GM12878 (cell line): ENCODE measurements at regions not wholly inside any gene's neighbourhood (a gene's known extent, or its start where the extent isn't known, plus 50 kb on each side); places are given as distances from the start of the nearest gene placed in this dataset.

Source experiments
- ATAC-seq: fragments of 200-7000 bp; cut with Tn5 transposase; 3 replicates; pipeline ENCODE4 v1.9.1; 2020; ENCODE audit warnings: mild to moderate bottlenecking, moderate library complexity
- BruUV-seq: library from RNA; stranded (reverse); fragments of 400-500 nt; replicated peaks from 2 replicates; lab custom pipeline; 2021; lab: Mats Ljungman, UMichigan
- CTCF ChIA-PET: fragments of 300-600 bp; sonication (Branson Sonifier 250); formaldehyde crosslinking; extraction: SDS; loops from one replicate; lab custom pipeline; 2021; ENCODE audit warnings: inconsistent platforms; lab: Yijun Ruan, JAX
- POLR2A ChIA-PET: fragments of 350-600 bp; formaldehyde crosslinking; extraction: SDS; loops from one replicate; lab custom pipeline; 2021; ENCODE audit warnings: inconsistent platforms; lab: Charles Lee
- RAD21 ChIA-PET: fragments of 300-600 bp; sonication (Branson Sonifier 250); formaldehyde crosslinking; loops from one replicate; lab custom pipeline; 2023; ENCODE audit warnings: antibody characterized with exemption; ENCODE audit not compliant: unreplicated experiment; lab: Charles Lee
- SMC1A ChIA-PET: fragments of 300-600 bp; sonication (Branson Sonifier 250); formaldehyde crosslinking; loops from one replicate; lab custom pipeline; 2023; ENCODE audit not compliant: unreplicated experiment, uncharacterized antibody; lab: Charles Lee
- DNase-seq: peaks from one replicate; pipeline ENCODE4 v3.0.0-alpha.2; 2011; ENCODE audit warnings: low read depth, low spot score
- FAIRE-seq: peaks from 3 replicates; lab custom pipeline; 2011; peaks lifted over from hg19 to GRCh38; lab: Jason Lieb, UNC
- H2AFZ ChIP-seq: 2 replicates; pipeline ENCODE4 v1.6.0; 2011; ENCODE audit warnings: low read depth, low read length, control low read depth; ENCODE audit not compliant: control insufficient read depth
- H3K27ac ChIP-seq: 2 replicates; pipeline ENCODE4 v1.5.1; 2011; ENCODE audit warnings: control low read depth; ENCODE audit not compliant: control insufficient read depth, insufficient read depth
- H3K27me3 ChIP-seq, 2 experiments: replicated peaks in 1 of 2; 2 replicates each; pipeline versions ENCODE4 v1.6.0 to v1.6.1; 2011; ENCODE audit warnings: low read length in 1 of 2; ENCODE audit not compliant: control insufficient read depth in 2 of 2, insufficient read depth in 2 of 2
- H3K36me3 ChIP-seq, 2 experiments: 2 replicates each; pipeline ENCODE4 v1.5.1; 2011; ENCODE audit warnings: low read length in 1 of 2; ENCODE audit not compliant: control insufficient read depth in 2 of 2, insufficient read depth in 2 of 2
- H3K4me1 ChIP-seq: 2 replicates; pipeline ENCODE4 v1.6.1; 2011; ENCODE audit warnings: mild to moderate bottlenecking, low read length, moderate library complexity, mixed read lengths; ENCODE audit not compliant: control insufficient read depth, insufficient read depth
- H3K4me2 ChIP-seq: 2 replicates; pipeline ENCODE4 v1.6.0; 2011; ENCODE audit warnings: control low read depth; ENCODE audit not compliant: control insufficient read depth, insufficient read depth
- H3K4me3 ChIP-seq: fragments of 200-600 bp; sonication (generic); 2 replicates; pipeline ENCODE4 v1.5.1; 2016
- H3K79me2 ChIP-seq: 2 replicates; pipeline ENCODE4 v1.6.0; 2011; ENCODE audit warnings: low read length; ENCODE audit not compliant: control insufficient read depth, insufficient read depth
- H3K9ac ChIP-seq: 2 replicates; pipeline ENCODE4 v1.8.0; 2011; ENCODE audit warnings: low read length, control low read depth, mixed read lengths; ENCODE audit not compliant: control insufficient read depth, insufficient read depth
- H3K9me3 ChIP-seq: replicated peaks from 3 replicates; pipeline ENCODE4 v1.5.1; 2011; ENCODE audit warnings: mild to moderate bottlenecking, low read length; ENCODE audit not compliant: control insufficient read depth, insufficient read depth
- H4K20me1 ChIP-seq: 2 replicates; pipeline ENCODE4 v1.6.0; 2011; ENCODE audit not compliant: control insufficient read depth, insufficient read depth
- BACH1 ChIP-seq: fragments of 450-650 bp; IDR thresholded peaks from 2 replicates; pipeline ENCODE4 v1.6.1; 2017; ENCODE audit warnings: mild to moderate bottlenecking, borderline replicate concordance
- EP300 ChIP-seq, 2 experiments: fragments of 150-350 bp in 1 of 2; IDR thresholded peaks; 2 replicates each; pipeline ENCODE4 v1.6.1; 2011 to 2012; ENCODE audit warnings: low read depth in 2 of 2, low read length in 2 of 2, borderline replicate concordance in 1 of 2, improper control_type of control experiment in 1 of 2, inconsistent platforms in 1 of 2; ENCODE audit not compliant: control insufficient read depth in 1 of 2
- NFYB ChIP-seq: IDR thresholded peaks from 2 replicates; pipeline ENCODE4 v1.6.1; 2011; ENCODE audit warnings: low read depth, mild to moderate bottlenecking, low read length, improper control_type of control experiment, moderate library complexity; ENCODE audit not compliant: insufficient read depth
- PAX8 ChIP-seq: fragments of 450-650 bp; IDR thresholded peaks from 2 replicates; pipeline ENCODE4 v1.6.1; 2017; ENCODE audit warnings: mild to moderate bottlenecking, moderate library complexity
- PML ChIP-seq: IDR thresholded peaks from 2 replicates; pipeline ENCODE4 v1.6.1; 2012; ENCODE audit warnings: low read length, inconsistent platforms
- TCF3 ChIP-seq: IDR thresholded peaks from 2 replicates; pipeline ENCODE4 v1.6.1; 2012; ENCODE audit warnings: low read depth, mild to moderate bottlenecking, low read length, borderline replicate concordance; ENCODE audit not compliant: insufficient read depth
- ZNF384 ChIP-seq: IDR thresholded peaks from 2 replicates; pipeline ENCODE4 v1.6.1; 2012; ENCODE audit warnings: low read depth, mild to moderate bottlenecking, low read length, improper control_type of control experiment, borderline replicate concordance
- WGBS: methylation state at CpG from one replicate; pipeline ENCODE4 v1.1.6; 2016; ENCODE audit warnings: low lambda C conversion rate; ENCODE audit not compliant: insufficient replicate concordance, insufficient coverage; ENCODE audit errors: missing lambda C conversion rate; 5-methylcytosine and 5-hydroxymethylcytosine counted together
- in situ Hi-C: fragments of 300-500 bp; cut with MboI; formaldehyde crosslinking; loops from 9 replicates; pipeline ENCODE4 v1.14.3; 2018; ENCODE audit warnings: mixed read lengths
- intact Hi-C: fragments of 100-400 bp; cut with micrococcal nuclease; formaldehyde crosslinking; loops from one replicate; pipeline ENCODE4 v1.14.2; 2022; ENCODE audit not compliant: unreplicated experiment
- TF ChIP-seq, protein P1 (sequence below): IDR thresholded peaks from 2 replicates; pipeline ENCODE4 v1.6.1; 2011; ENCODE audit warnings: low read depth, low read length, improper control_type of control experiment, borderline replicate concordance

DNA sequence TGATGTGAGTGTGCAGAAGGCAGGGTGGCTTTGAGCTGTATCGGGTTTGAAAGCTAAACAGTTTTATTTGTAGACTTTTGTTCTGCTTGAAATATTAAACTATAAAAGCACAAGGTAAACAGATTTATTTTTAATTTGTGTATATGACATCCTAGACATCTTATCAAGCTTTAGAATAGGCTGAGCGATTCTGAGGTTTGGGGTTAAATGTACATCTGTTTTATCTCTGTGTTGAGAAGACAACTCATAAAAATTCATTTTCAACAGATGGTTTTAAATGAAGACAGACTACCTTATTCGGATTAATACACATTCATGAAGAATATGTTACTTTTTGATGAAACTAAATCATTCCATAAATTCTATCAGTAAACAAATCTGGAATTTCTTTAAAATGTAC is 368.8 kb downstream of the RPRM start:
- CTCF ChIA-PET: no interaction called here
- TF ChIP-seq, protein P1, sequence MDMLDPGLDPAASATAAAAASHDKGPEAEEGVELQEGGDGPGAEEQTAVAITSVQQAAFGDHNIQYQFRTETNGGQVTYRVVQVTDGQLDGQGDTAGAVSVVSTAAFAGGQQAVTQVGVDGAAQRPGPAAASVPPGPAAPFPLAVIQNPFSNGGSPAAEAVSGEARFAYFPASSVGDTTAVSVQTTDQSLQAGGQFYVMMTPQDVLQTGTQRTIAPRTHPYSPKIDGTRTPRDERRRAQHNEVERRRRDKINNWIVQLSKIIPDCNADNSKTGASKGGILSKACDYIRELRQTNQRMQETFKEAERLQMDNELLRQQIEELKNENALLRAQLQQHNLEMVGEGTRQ: no peak
- TF ChIP-seq PAX8: no peak
- no peak for TF ChIP-seq NFYB
- no peak for TF ChIP-seq BACH1
- no peak for TF ChIP-seq EP300 (IDR thresholded peaks at IDR 0.05; ENCODE audit: borderline replicate concordance in 1 of 2, control insufficient read depth in 1 of 2, low read depth in 2 of 2, low read length in 2 of 2)
- no peak for TF ChIP-seq PML
- TF ChIP-seq TCF3: no peak
- TF ChIP-seq ZNF384: no peak
- POLR2A ChIA-PET: interaction anchor here (0.6 kb wide), 1 partner anchor 39 kb away, joined by 3 read pairs; no protein-coding TSS in a partner anchor
- intact Hi-C loops (no loop called here), in situ Hi-C loops (no loop called here)
- no peak overlapping the region for H3K4me2 ChIP-seq
- no peaks in the 10 kb centered on the region for H3K79me2 ChIP-seq
- H3K4me1 ChIP-seq: no peaks in the 10 kb centered on the region
- H4K20me1 ChIP-seq: no peaks in the 10 kb centered on the region
- no peak overlapping the region for H2AFZ ChIP-seq
- H3K27me3 ChIP-seq: no peaks in the 10 kb centered on the region
- H3K27ac ChIP-seq: no peak overlapping the region
- DNase-seq: no peak
- H3K4me3 ChIP-seq: no peak overlapping the region
- RAD21 ChIA-PET: no interaction called here
- 13% methylated on average over 3 of the region's 3 CpGs for WGBS
- H3K36me3 ChIP-seq: no peaks in the 10 kb centered on the region
- no TSS peak for BruUV-seq
- no peak for ATAC-seq
- no peak overlapping the region for H3K9ac ChIP-seq
- FAIRE-seq: no peak
- H3K9me3 ChIP-seq: no peaks in the 10 kb centered on the region
- SMC1A ChIA-PET: interaction anchor here (0.7 kb wide), 1 partner anchor 95 kb away, joined by 3 read pairs; no protein-coding TSS in a partner anchor
